A204.1 (cell line): ENCODE measurements at regions not wholly inside any gene's neighbourhood (a gene's known extent, or its start where the extent isn't known, plus 50 kb on each side); places are given as distances from the start of the nearest gene placed in this dataset.

Experiments
- FAIRE-seq: peaks from 2 replicates; lab custom pipeline; 2012; peaks lifted over from hg19 to GRCh38; lab: Jason Lieb, UNC

GRCh38 chr1:29962831-29963247 is 726.5 kb downstream of the PTPRU start:
- FAIRE-seq = no peak

GRCh38 chr1:29962336-29962735 is 726.0 kb downstream of the PTPRU start:
- FAIRE-seq = no peak

- no peak for FAIRE-seq
Observed at GRCh38 chr1:29961293-29962059, 725.2 kb downstream of the PTPRU start.

- FAIRE-seq = no peak
Observed at GRCh38 chr1:29960876-29961275, 724.6 kb downstream of the PTPRU start.

GRCh38 chr1:29960156-29960755 is 723.9 kb downstream of the PTPRU start:
- FAIRE-seq = no peak

- FAIRE-seq = no peak
Observed at GRCh38 chr1:29959356-29959755, 723.0 kb downstream of the PTPRU start.

- FAIRE-seq = no peak
Observed at GRCh38 chr1:29958271-29958670, 721.9 kb downstream of the PTPRU start.

GRCh38 chr1:29956349-29957030 is 720.2 kb downstream of the PTPRU start:
- no peak for FAIRE-seq

GRCh38 chr1:29954591-29954990 is 718.3 kb downstream of the PTPRU start:
- no peak for FAIRE-seq

- FAIRE-seq = no peak
Observed at GRCh38 chr1:29953961-29954360, 717.6 kb downstream of the PTPRU start.

GRCh38 chr1:29949676-29950075 is 713.4 kb downstream of the PTPRU start:
- FAIRE-seq = no peak

- FAIRE-seq = no peak
Observed at GRCh38 chr1:29948581-29948980, 712.3 kb downstream of the PTPRU start.

- FAIRE-seq = no peak
Observed at GRCh38 chr1:29946057-29946456, 709.7 kb downstream of the PTPRU start.

- no peak for FAIRE-seq
Observed at GRCh38 chr1:29945426-29945825, 709.1 kb downstream of the PTPRU start.

- no peak for FAIRE-seq
Observed at GRCh38 chr1:29944253-29944905, 708.1 kb downstream of the PTPRU start.

GRCh38 chr1:29943034-29943433 is 706.7 kb downstream of the PTPRU start:
- FAIRE-seq = no peak

- no peak for FAIRE-seq
Observed at GRCh38 chr1:29939079-29939478, 702.8 kb downstream of the PTPRU start.

- FAIRE-seq = no peak
Observed at GRCh38 chr1:29937356-29937755, 701.0 kb downstream of the PTPRU start.

- no peak for FAIRE-seq
Observed at GRCh38 chr1:29936031-29936544, 699.8 kb downstream of the PTPRU start.

- FAIRE-seq = no peak
Observed at GRCh38 chr1:29934255-29934772, 698.0 kb downstream of the PTPRU start.

GRCh38 chr1:29933067-29933466 is 696.7 kb downstream of the PTPRU start:
- no peak for FAIRE-seq

GRCh38 chr1:29932626-29933025 is 696.3 kb downstream of the PTPRU start:
- FAIRE-seq = no peak
